Activated CD8-positive, alpha-beta T cell treated with anti-CD3 and anti-CD28 coated beads for 36 hours (primary cell): ENCODE measurements at regions not wholly inside any gene's neighbourhood (a gene's known extent, or its start where the extent isn't known, plus 50 kb on each side); places are given as distances from the start of the nearest gene placed in this dataset.
"Not testable (repeated sequence)": the region's sequence is repeated elsewhere in the genome, so short reads cannot be mapped to it uniquely, and the experiment has no call there.

Experiments used
- ATAC-seq: fragments of 200-7000 bp; cut with Tn5 transposase; one replicate; pipeline ENCODE4 v1.10.0; 2021; ENCODE audit warnings: mild to moderate bottlenecking, moderate library complexity
- CTCF ChIA-PET: fragments of 350-600 bp; sonication (Branson Sonifier 250); formaldehyde crosslinking; loops from one replicate; lab custom pipeline; 2021; ENCODE audit warnings: antibody characterized with exemption; lab: Charles Lee
- POLR2A ChIA-PET: fragments of 350-600 bp; sonication (Branson Sonifier 250); formaldehyde crosslinking; loops from one replicate; lab custom pipeline; 2021; ENCODE audit warnings: antibody characterized with exemption; lab: Charles Lee
- DNase-seq: peaks from one replicate; pipeline ENCODE4 v3.0.0-alpha.2; 2020
- H3K27ac Mint-ChIP-seq: one replicate; pipeline ENCODE4 v1.8.0; 2021; ENCODE audit warnings: mild to moderate bottlenecking, mixed read lengths
- H3K27me3 Mint-ChIP-seq: one replicate; pipeline ENCODE4 v1.8.0; 2021; ENCODE audit warnings: mixed read lengths
- H3K36me3 Mint-ChIP-seq: one replicate; pipeline ENCODE4 v1.8.0; 2021; ENCODE audit warnings: low read depth, mixed read lengths
- H3K4me1 Mint-ChIP-seq: one replicate; pipeline ENCODE4 v1.8.0; 2021; ENCODE audit warnings: low read depth, mixed read lengths
- H3K4me3 Mint-ChIP-seq: one replicate; pipeline ENCODE4 v1.8.0; 2021; ENCODE audit warnings: mild to moderate bottlenecking, moderate library complexity, mixed read lengths
- H3K9me3 Mint-ChIP-seq: one replicate; pipeline ENCODE4 v1.8.0; 2021; ENCODE audit warnings: mixed read lengths
- intact Hi-C: fragments of 100-400 bp; cut with micrococcal nuclease; formaldehyde crosslinking; loops from one replicate; pipeline ENCODE4 v1.10.0; 2022
- TF ChIP-seq, protein P1 (sequence below): fragments of 200-600 bp; IDR thresholded peaks from one replicate; pipeline ENCODE4 v1.8.0; 2022; ENCODE audit warnings: antibody characterized with exemption, mild to moderate bottlenecking

DNA sequence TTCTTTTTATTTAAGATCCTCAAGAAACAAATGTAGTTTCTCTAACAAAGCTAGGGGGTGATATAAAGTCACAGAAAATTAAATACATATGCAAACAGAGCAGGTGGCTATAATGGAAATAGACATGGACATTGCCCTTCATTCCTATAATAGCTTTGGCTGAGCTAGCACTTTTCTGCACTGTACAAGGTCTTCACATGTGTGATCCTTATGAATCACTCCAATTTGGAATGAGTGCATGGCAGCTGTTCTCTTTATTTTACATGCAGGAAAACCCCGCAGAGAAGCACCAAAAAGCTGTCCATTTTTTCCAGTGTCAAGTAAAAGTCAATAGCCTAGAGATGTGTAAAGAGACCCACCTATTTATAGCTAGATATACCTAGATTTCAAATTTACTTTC is 747.4 kb upstream of the SLC8A1 start:
- Mint-ChIP-seq H3K27ac (no peak overlapping the region), H3K27me3 (no peaks in the 10 kb centered on the region), H3K4me3 (no peak overlapping the region), H3K4me1 (no peaks in the 10 kb centered on the region), H3K36me3 (no peaks in the 10 kb centered on the region), H3K9me3 (no peaks in the 10 kb centered on the region)
- TF ChIP-seq, protein P1, sequence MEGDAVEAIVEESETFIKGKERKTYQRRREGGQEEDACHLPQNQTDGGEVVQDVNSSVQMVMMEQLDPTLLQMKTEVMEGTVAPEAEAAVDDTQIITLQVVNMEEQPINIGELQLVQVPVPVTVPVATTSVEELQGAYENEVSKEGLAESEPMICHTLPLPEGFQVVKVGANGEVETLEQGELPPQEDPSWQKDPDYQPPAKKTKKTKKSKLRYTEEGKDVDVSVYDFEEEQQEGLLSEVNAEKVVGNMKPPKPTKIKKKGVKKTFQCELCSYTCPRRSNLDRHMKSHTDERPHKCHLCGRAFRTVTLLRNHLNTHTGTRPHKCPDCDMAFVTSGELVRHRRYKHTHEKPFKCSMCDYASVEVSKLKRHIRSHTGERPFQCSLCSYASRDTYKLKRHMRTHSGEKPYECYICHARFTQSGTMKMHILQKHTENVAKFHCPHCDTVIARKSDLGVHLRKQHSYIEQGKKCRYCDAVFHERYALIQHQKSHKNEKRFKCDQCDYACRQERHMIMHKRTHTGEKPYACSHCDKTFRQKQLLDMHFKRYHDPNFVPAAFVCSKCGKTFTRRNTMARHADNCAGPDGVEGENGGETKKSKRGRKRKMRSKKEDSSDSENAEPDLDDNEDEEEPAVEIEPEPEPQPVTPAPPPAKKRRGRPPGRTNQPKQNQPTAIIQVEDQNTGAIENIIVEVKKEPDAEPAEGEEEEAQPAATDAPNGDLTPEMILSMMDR: no peak
- POLR2A ChIA-PET: no interaction called here
- intact Hi-C loops: no loop called here
- DNase-seq: no peak
- CTCF ChIA-PET: no interaction called here
- no peak for ATAC-seq

- Mint-ChIP-seq H3K36me3 (no peaks in the 10 kb centered on the region), H3K4me3 (no peak overlapping the region), H3K27me3 (no peaks in the 10 kb centered on the region), H3K27ac (no peak overlapping the region), H3K4me1 (no peaks in the 10 kb centered on the region), H3K9me3 (no peaks in the 10 kb centered on the region)
- intact Hi-C loops: no loop called here
- DNase-seq (no peak), ATAC-seq (no peak)
- TF ChIP-seq, protein P1: no peak
- ChIA-PET CTCF (no interaction called here), POLR2A (no interaction called here)
Observed at GRCh38 chr2:41204315-41204714, 752.4 kb upstream of the SLC8A1 start.

GRCh38 chr2:41206004-41206403 is 754.1 kb upstream of the SLC8A1 start:
- no peaks in the 10 kb centered on the region for H3K9me3 Mint-ChIP-seq
- CTCF ChIA-PET: no interaction called here
- intact Hi-C loops: no loop called here

DNA sequence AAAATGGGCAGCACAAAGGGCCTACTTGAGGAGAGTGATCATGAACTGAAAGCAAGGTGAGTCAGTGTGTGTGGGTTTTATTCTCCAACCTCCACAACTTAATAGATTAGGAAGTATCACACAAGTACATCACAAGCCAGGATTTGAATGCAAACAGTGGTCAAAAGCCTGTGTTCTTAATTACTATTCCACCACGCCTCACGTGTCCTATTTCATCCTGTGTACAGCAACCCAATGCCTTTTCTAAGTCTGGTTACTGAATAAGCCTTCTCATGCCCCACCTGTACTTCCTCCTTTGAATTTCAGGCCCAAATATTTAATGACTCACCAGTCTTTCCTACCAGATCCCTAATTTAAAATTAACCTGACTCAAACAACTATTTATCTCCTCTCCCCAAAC is 755.7 kb upstream of the SLC8A1 start:
- H3K4me3 Mint-ChIP-seq: no peak overlapping the region
- intact Hi-C loops: no loop called here
- TF ChIP-seq, protein P1: no peak
- no peak overlapping the region for H3K27ac Mint-ChIP-seq
- H3K36me3 Mint-ChIP-seq: no peaks in the 10 kb centered on the region
- no peaks in the 10 kb centered on the region for H3K27me3 Mint-ChIP-seq
- POLR2A ChIA-PET: no interaction called here
- DNase-seq: no peak
- H3K4me1 Mint-ChIP-seq: no peaks in the 10 kb centered on the region
- CTCF ChIA-PET: no interaction called here
- H3K9me3 Mint-ChIP-seq: no peaks in the 10 kb centered on the region
- ATAC-seq: no peak

More at GRCh38 chr2:41206004-41206403, 754.1 kb upstream of the SLC8A1 start:
- DNase-seq: no peak
- H3K4me3 Mint-ChIP-seq: no peak overlapping the region
- H3K27ac Mint-ChIP-seq: no peak overlapping the region
- no peak for ATAC-seq
- H3K27me3 Mint-ChIP-seq: no peaks in the 10 kb centered on the region
- no peaks in the 10 kb centered on the region for H3K36me3 Mint-ChIP-seq
- POLR2A ChIA-PET: no interaction called here
- H3K4me1 Mint-ChIP-seq: no peaks in the 10 kb centered on the region
- TF ChIP-seq, protein P1: no peak

DNA sequence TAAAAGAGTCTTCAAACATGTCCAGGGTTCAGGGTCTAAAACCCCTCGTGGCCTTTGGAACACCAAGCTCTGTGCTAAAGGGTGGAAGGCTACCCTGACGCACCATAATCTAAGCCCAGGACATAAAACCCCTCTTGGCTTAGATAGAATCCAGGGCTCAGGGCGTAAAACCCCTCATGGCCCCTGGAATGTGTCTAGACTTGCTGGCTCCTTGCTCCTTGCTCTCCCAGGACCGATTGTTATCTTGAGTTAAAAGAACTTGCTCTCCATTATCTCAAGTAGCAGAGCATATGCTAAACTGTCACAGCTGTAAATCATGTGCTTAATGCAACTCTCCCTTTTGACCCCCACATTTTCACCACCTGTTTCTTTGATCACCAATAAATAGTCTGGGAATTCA is 758.1 kb upstream of the SLC8A1 start:
- H3K9me3 Mint-ChIP-seq, H3K4me3 Mint-ChIP-seq, H3K36me3 Mint-ChIP-seq, H3K27ac Mint-ChIP-seq, ATAC-seq, H3K27me3 Mint-ChIP-seq, H3K4me1 Mint-ChIP-seq, DNase-seq, intact Hi-C loops, POLR2A ChIA-PET, CTCF ChIA-PET: not testable (repeated sequence)

GRCh38 chr2:41216978-41217377 is 765.1 kb upstream of the SLC8A1 start:
- CTCF ChIA-PET: no interaction called here
- Mint-ChIP-seq H3K27ac (no peak overlapping the region), H3K4me1 (no peaks in the 10 kb centered on the region), H3K36me3 (no peaks in the 10 kb centered on the region), H3K27me3 (no peaks in the 10 kb centered on the region), H3K9me3 (peaks cover 5% of the 10 kb centered on the region), H3K4me3 (no peak overlapping the region)
- intact Hi-C loops: no loop called here
- TF ChIP-seq, protein P1: no peak
- ATAC-seq (no peak), DNase-seq (no peak)
- POLR2A ChIA-PET: no interaction called here
